ENCODE measurements at regions not wholly inside any gene's neighbourhood (a gene's known extent, or its start where the extent isn't known, plus 50 kb on each side); places are given as distances from the start of the nearest gene placed in this dataset.

GRCh38 chr15:70563561-70564095 lies 199.7 kb downstream of the UACA start:
- POLR2A ChIA-PET: no interaction called here
- CTCF ChIA-PET (ENCODE audit: unreplicated experiment): no interaction called here
- DNase-seq (ENCODE audit: low spot score): no peak
- no peaks in the 10 kb centered on the region for H3K9me2 ChIP-seq (ENCODE audit: insufficient read depth, low read length)
- H3K27ac ChIP-seq (ENCODE audit: low read depth, low read length, poor library complexity, severe bottlenecking): no peak overlapping the region
- BruUV-seq (replicated peaks): no TSS peak
- intact Hi-C loops (cut with micrococcal nuclease; ENCODE audit: unreplicated experiment): no loop called here
- no peaks in the 10 kb centered on the region for H4K20me1 ChIP-seq (ENCODE audit: insufficient read depth, low read length)
- TF ChIP-seq EZH2phosphoT487 (IDR thresholded peaks at IDR 0.05; ENCODE audit: borderline replicate concordance, low read depth, low read length) (no peak), CTCF (conservative IDR thresholded peaks at IDR 0.05; ENCODE audit: low read length) (no peak)
- H3K4me1 ChIP-seq (ENCODE audit: insufficient read depth, low read length, poor library complexity, severe bottlenecking): no peaks in the 10 kb centered on the region
- H3K4me2 ChIP-seq (ENCODE audit: low read length): no peak overlapping the region
- no peaks in the 10 kb centered on the region for H3K9me3 ChIP-seq (ENCODE audit: low read length)
- no peak overlapping the region for H3K4me3 ChIP-seq (ENCODE audit: low read depth, low read length, poor library complexity, severe bottlenecking)
- no peaks in the 10 kb centered on the region for H3K79me2 ChIP-seq (ENCODE audit: insufficient read depth, low read depth, low read length)
- no peaks in the 10 kb centered on the region for H3K36me3 ChIP-seq (ENCODE audit: insufficient read depth, low read length)
- no peak overlapping the region for H2AFZ ChIP-seq (ENCODE audit: low read length)

- no peaks in the 10 kb centered on the region for H3K9me3 ChIP-seq (ENCODE audit: low read length)
- CTCF ChIA-PET (ENCODE audit: unreplicated experiment): no interaction called here
- POLR2A ChIA-PET: no interaction called here
- TF ChIP-seq CTCF (conservative IDR thresholded peaks at IDR 0.05; ENCODE audit: low read length): no peak
- no peak for TF ChIP-seq EZH2phosphoT487 (IDR thresholded peaks at IDR 0.05; ENCODE audit: borderline replicate concordance, low read depth, low read length)
- H3K36me3 ChIP-seq (ENCODE audit: insufficient read depth, low read length): no peaks in the 10 kb centered on the region
- no peaks in the 10 kb centered on the region for H3K79me2 ChIP-seq (ENCODE audit: insufficient read depth, low read depth, low read length)
- no peak overlapping the region for H3K4me3 ChIP-seq (ENCODE audit: low read depth, low read length, poor library complexity, severe bottlenecking)
- no peaks in the 10 kb centered on the region for H3K4me1 ChIP-seq (ENCODE audit: insufficient read depth, low read length, poor library complexity, severe bottlenecking)
- no peaks in the 10 kb centered on the region for H3K9me2 ChIP-seq (ENCODE audit: insufficient read depth, low read length)
- no peak overlapping the region for H3K4me2 ChIP-seq (ENCODE audit: low read length)
- intact Hi-C loops (cut with micrococcal nuclease; ENCODE audit: unreplicated experiment): no loop called here
- no peaks in the 10 kb centered on the region for H4K20me1 ChIP-seq (ENCODE audit: insufficient read depth, low read length)
- no peak overlapping the region for H2AFZ ChIP-seq (ENCODE audit: low read length)
- H3K27ac ChIP-seq (ENCODE audit: low read depth, low read length, poor library complexity, severe bottlenecking): no peak overlapping the region
- BruUV-seq (replicated peaks): no TSS peak
- DNase-seq (ENCODE audit: low spot score): no peak
Measured at GRCh38 chr15:70562906-70563305, 200.5 kb downstream of the UACA start.

- no peaks in the 10 kb centered on the region for H3K4me1 ChIP-seq (ENCODE audit: insufficient read depth, low read length, poor library complexity, severe bottlenecking)
- no peaks in the 10 kb centered on the region for H3K9me2 ChIP-seq (ENCODE audit: insufficient read depth, low read length)
- POLR2A ChIA-PET: interaction anchor here (0.6 to 0.7 kb wide), 2 partner anchors 161 to 236 kb away, joined by 3 to 4 read pairs; no protein-coding TSS in a partner anchor
- TF ChIP-seq CTCF (conservative IDR thresholded peaks at IDR 0.05; ENCODE audit: low read length) (no peak), EZH2phosphoT487 (IDR thresholded peaks at IDR 0.05; ENCODE audit: borderline replicate concordance, low read depth, low read length) (no peak)
- no peaks in the 10 kb centered on the region for H3K9me3 ChIP-seq (ENCODE audit: low read length)
- no peaks in the 10 kb centered on the region for H4K20me1 ChIP-seq (ENCODE audit: insufficient read depth, low read length)
- no peaks in the 10 kb centered on the region for H3K79me2 ChIP-seq (ENCODE audit: insufficient read depth, low read depth, low read length)
- H3K36me3 ChIP-seq (ENCODE audit: insufficient read depth, low read length): no peaks in the 10 kb centered on the region
- no peak overlapping the region for H3K4me3 ChIP-seq (ENCODE audit: low read depth, low read length, poor library complexity, severe bottlenecking)
- no peak for DNase-seq (ENCODE audit: low spot score)
- no peak overlapping the region for H3K27ac ChIP-seq (ENCODE audit: low read depth, low read length, poor library complexity, severe bottlenecking)
- H3K4me2 ChIP-seq (ENCODE audit: low read length): no peak overlapping the region
- CTCF ChIA-PET (ENCODE audit: unreplicated experiment): no interaction called here
- H2AFZ ChIP-seq (ENCODE audit: low read length): no peak overlapping the region
- BruUV-seq (replicated peaks): no TSS peak
- intact Hi-C loops (cut with micrococcal nuclease; ENCODE audit: unreplicated experiment): no loop called here
Measured at GRCh38 chr15:70561885-70562284, 201.5 kb downstream of the UACA start.

Measured in OCI-LY7 (cell line).